Sigmoid colon (tissue), 4 donors: ENCODE measurements at regions not wholly inside any gene's neighbourhood (a gene's known extent, or its start where the extent isn't known, plus 50 kb on each side); places are given as distances from the start of the nearest gene placed in this dataset.

Experiments used
- CTCF ChIP-seq, 4 experiments: fragments of 450-650 bp in 3 of 4; fragments of 200-600 bp in 1 of 4; IDR thresholded peaks; one replicate each; pipeline ENCODE4 v1.5.1; 2016 to 2019; ENCODE audit warnings: antibody characterized with exemption in 4 of 4, mild to moderate bottlenecking in 3 of 4, moderate library complexity in 2 of 4
- EP300 ChIP-seq, 4 donors: sonication (generic); formaldehyde crosslinking; IDR thresholded peaks; one replicate each; pipeline ENCODE4 v1.6.1; 2017; ENCODE audit warnings: antibody characterized with exemption in 4 of 4
- POLR2A ChIP-seq, 2 donors: fragments of 450-650 bp; IDR thresholded peaks; one replicate each; pipeline ENCODE4 v1.6.1; 2016; ENCODE audit warnings: antibody characterized with exemption in 2 of 2, mild to moderate bottlenecking in 2 of 2, moderate library complexity in 2 of 2
- POLR2AphosphoS5 ChIP-seq, 4 donors: sonication (generic); formaldehyde crosslinking; IDR thresholded peaks; one replicate each; pipeline ENCODE4 v1.6.1; 2017; ENCODE audit warnings: antibody characterized with exemption in 4 of 4

GRCh38 chr1:193325042-193325441 is 138.6 kb upstream of the B3GALT2 start:
- TF ChIP-seq CTCF (IDR thresholded peaks at IDR 0.05) (no peak), POLR2A (IDR thresholded peaks at IDR 0.05) (no peak), POLR2AphosphoS5 (IDR thresholded peaks at IDR 0.05) (no peak), EP300 (IDR thresholded peaks at IDR 0.05) (no peak)
